GM12874 (cell line): ENCODE measurements at regions not wholly inside any gene's neighbourhood (a gene's known extent, or its start where the extent isn't known, plus 50 kb on each side); places are given as distances from the start of the nearest gene placed in this dataset.

Experiments used
- CTCF ChIP-seq: IDR thresholded peaks from 2 replicates; pipeline ENCODE4 v1.5.1; 2011; ENCODE audit warnings: low read depth, mild to moderate bottlenecking, control low read depth, low read length, moderate library complexity; ENCODE audit not compliant: insufficient read depth

GRCh38 chr4:132076829-132077228 is 1072.3 kb upstream of the PCDH10 start:
- TF ChIP-seq CTCF = no peak

GRCh38 chr4:132085105-132085504 is 1064.0 kb upstream of the PCDH10 start:
- no peak for TF ChIP-seq CTCF

GRCh38 chr4:132094017-132094416 is 1055.1 kb upstream of the PCDH10 start:
- TF ChIP-seq CTCF = no peak

DNA sequence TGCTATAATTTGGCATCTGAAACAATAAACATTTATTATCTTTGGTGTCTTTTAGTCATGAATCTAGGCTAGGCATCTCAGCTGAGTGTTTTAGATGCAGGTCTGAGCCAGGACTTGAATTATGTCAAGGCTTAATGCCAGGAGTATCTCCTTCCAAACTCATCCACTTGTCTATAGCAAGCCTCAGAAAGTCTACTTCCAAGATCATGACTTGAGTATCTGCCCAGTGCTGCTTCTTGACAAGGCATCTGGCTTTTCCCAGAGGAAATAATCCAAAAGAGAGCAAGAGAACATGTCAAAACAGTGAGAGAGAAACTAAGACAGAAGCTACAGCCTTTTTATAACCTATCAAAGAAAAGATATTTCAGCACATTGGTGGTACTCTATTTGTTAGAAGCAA is 1052.1 kb upstream of the PCDH10 start:
- no peak for TF ChIP-seq CTCF

DNA sequence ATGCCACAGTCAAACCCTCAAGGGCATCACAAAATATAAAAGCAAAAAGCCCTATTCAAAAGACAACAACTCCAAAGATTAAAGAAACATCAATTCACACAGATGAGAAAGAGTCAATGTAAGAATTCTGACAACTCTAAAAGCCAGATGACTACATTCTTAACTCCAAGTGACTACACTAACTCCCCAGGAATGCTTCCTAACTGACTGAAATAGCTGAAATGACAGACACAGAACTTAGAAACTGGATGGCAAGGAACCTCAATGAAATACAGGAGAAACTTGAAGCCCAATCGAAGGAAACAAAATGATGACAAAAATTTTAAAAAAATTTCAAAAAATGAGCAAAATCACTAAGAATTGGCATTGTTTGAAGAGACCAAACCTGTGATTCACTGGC is 1047.6 kb upstream of the PCDH10 start:
- TF ChIP-seq CTCF = no peak

DNA sequence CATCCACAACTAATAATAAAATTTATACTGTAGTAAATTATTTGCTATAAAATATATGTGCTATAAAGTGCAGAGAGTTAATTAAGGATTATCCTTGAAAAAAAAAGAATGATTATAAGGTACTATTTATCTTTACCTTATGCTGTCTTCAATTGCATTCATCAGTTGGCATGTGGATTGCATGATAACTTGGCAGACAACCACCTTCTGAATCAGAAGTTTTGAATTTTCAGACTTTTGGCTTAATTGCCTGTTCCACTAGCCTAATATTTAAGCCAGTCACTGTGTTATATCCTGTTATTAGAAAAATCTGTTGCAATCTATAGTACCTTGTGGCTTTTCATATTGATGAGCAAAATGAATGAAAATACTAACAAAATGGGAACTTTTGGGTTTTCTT is 1040.3 kb upstream of the PCDH10 start:
- no peak for TF ChIP-seq CTCF

- TF ChIP-seq CTCF = no peak
These were observed 1034.2 kb upstream of the PCDH10 start for GRCh38 chr4:132114885-132115284.
